Ovary (tissue), 7 donors: ENCODE measurements at regions not wholly inside any gene's neighbourhood (a gene's known extent, or its start where the extent isn't known, plus 50 kb on each side); places are given as distances from the start of the nearest gene placed in this dataset.

Experiments
- DNase-seq, 5 donors: peaks; one replicate each; pipeline ENCODE4 v3.0.0-alpha.2; 2019 to 2020
- H3K27ac ChIP-seq, 2 donors: fragments of 200-600 bp; one replicate each; pipeline versions ENCODE4 v1.5.1 to v1.8.0; 2019 to 2022
- H3K27me3 ChIP-seq: fragments of 200-600 bp; one replicate; pipeline ENCODE4 v1.8.0; 2022
- H3K36me3 ChIP-seq: fragments of 200-600 bp; sonication (generic); one replicate; pipeline ENCODE4 v1.5.1; 2019
- H3K4me1 ChIP-seq: one replicate; pipeline ENCODE4 v1.8.1; 2013; ENCODE audit warnings: mild to moderate bottlenecking, moderate library complexity; ENCODE audit not compliant: insufficient read depth
- H3K4me3 ChIP-seq: fragments of 200-600 bp; sonication (generic); one replicate; pipeline ENCODE4 v1.5.1; 2017
- H3K9me3 ChIP-seq, 2 donors: fragments of 200-600 bp in 1 of 2; sonication (generic) in 1 of 2; one replicate each; pipeline versions ENCODE4 v1.5.1 to v1.8.1; 2013 to 2019; ENCODE audit warnings: mild to moderate bottlenecking in 1 of 2, moderate library complexity in 1 of 2
- EP300 ChIP-seq: sonication (generic); formaldehyde crosslinking; IDR thresholded peaks from one replicate; pipeline ENCODE4 v1.6.1; 2017; ENCODE audit warnings: antibody characterized with exemption
- POLR2A ChIP-seq: fragments of 450-650 bp; IDR thresholded peaks from one replicate; pipeline ENCODE4 v1.6.1; 2017; ENCODE audit warnings: antibody characterized with exemption, mild to moderate bottlenecking, moderate library complexity
- WGBS, 3 donors: extraction: QIAGEN DNeasy Blood & Tissue Kit in 1 of 3; methylation state at CpG; one replicate each; pipeline versions ENCODE4 v1.1.5 to v1.1.7; 2013 to 2017; 5-methylcytosine and 5-hydroxymethylcytosine counted together
- intact Hi-C, 4 donors: fragments of 100-400 bp; cut with DNase I; formaldehyde crosslinking; loops; one replicate each; pipeline versions ENCODE4 v1.11.0 to v1.15.1; 2022 to 2023
- TF ChIP-seq, protein P1 (sequence below), 3 donors: fragments of 450-650 bp in 2 of 3; fragments of 200-600 bp in 1 of 3; IDR thresholded peaks; one replicate each; pipeline versions ENCODE4 v1.5.1 to v1.8.0; 2016 to 2022; ENCODE audit warnings: antibody characterized with exemption in 3 of 3, mild to moderate bottlenecking in 1 of 3
- donor health status: DM: no; HTN: no; CAD: no; lungs with moderate emphysema.
- donor health status: DM: no; HTN: no; CAD: no.
- donor health status: Bipolar disorder and iron deficiency.
- donor health status: DM: no; HTN: no; CAD: no.
- donor health status: DM: yes; HTN: yes; CAD: no.

DNA sequence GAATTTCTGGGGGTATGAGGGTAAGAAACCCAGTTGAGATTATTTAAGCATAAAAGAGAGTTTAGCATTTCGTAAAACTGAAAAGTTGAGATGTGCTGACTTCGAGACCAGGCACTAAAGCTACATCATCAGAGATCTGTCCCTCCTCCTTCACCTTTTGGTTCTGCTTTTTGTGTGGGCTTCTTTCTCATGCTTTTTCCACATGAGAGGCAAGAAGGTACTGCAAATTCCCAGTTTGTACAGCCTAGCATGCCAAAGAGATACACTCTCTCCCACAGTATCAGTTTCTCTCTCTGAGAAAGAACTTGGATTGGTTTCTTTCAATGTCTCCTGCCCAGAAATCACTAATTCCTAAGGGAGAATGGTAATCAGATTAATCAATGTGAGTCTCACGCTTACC is 584.7 kb downstream of the SEMA5A start:
- Histone ChIP-seq H3K27ac (no peak overlapping the region), H3K4me3 (no peak overlapping the region), H3K4me1 (no peaks in the 10 kb centered on the region), H3K27me3 (no peaks in the 10 kb centered on the region), H3K36me3 (no peaks in the 10 kb centered on the region), H3K9me3 (no peaks in the 10 kb centered on the region)
- intact Hi-C loops = no loop called here
- TF ChIP-seq, protein P1, sequence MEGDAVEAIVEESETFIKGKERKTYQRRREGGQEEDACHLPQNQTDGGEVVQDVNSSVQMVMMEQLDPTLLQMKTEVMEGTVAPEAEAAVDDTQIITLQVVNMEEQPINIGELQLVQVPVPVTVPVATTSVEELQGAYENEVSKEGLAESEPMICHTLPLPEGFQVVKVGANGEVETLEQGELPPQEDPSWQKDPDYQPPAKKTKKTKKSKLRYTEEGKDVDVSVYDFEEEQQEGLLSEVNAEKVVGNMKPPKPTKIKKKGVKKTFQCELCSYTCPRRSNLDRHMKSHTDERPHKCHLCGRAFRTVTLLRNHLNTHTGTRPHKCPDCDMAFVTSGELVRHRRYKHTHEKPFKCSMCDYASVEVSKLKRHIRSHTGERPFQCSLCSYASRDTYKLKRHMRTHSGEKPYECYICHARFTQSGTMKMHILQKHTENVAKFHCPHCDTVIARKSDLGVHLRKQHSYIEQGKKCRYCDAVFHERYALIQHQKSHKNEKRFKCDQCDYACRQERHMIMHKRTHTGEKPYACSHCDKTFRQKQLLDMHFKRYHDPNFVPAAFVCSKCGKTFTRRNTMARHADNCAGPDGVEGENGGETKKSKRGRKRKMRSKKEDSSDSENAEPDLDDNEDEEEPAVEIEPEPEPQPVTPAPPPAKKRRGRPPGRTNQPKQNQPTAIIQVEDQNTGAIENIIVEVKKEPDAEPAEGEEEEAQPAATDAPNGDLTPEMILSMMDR (IDR thresholded peaks at IDR 0.05) = no peak
- no peak for TF ChIP-seq EP300
- no peak for TF ChIP-seq POLR2A
- no peak for DNase-seq
- WGBS, 3 donors = 77 to 84% (median 80%) methylated on average over 3 of the region's 3 CpGs

GRCh38 chr5:8961956-8962355 is 583.9 kb downstream of the SEMA5A start:
- TF ChIP-seq POLR2A (no peak), EP300 (no peak)
- TF ChIP-seq, protein P1 (IDR thresholded peaks at IDR 0.05) = no peak
- H3K36me3 ChIP-seq = no peaks in the 10 kb centered on the region
- 43 to 55% (median 46%) methylated on average over 4 of the region's 4 CpGs for WGBS, 3 donors
- no peaks in the 10 kb centered on the region for H3K27me3 ChIP-seq
- no peaks in the 10 kb centered on the region for H3K9me3 ChIP-seq
- H3K4me1 ChIP-seq = no peaks in the 10 kb centered on the region
- H3K27ac ChIP-seq = no peak overlapping the region
- H3K4me3 ChIP-seq = no peak overlapping the region
- no peak for DNase-seq
- intact Hi-C loops = no loop called here

- no peak for TF ChIP-seq EP300
- TF ChIP-seq POLR2A = no peak
- TF ChIP-seq, protein P1 (IDR thresholded peaks at IDR 0.05) = no peak
- no peak overlapping the region for H3K4me3 ChIP-seq
- H3K4me1 ChIP-seq = no peaks in the 10 kb centered on the region
- no peaks in the 10 kb centered on the region for H3K36me3 ChIP-seq
- no peaks in the 10 kb centered on the region for H3K9me3 ChIP-seq
- 88 to 93% (median 92%) methylated on average over 5 of the region's 5 CpGs for WGBS, 3 donors
- intact Hi-C loops = no loop called here
- no peaks in the 10 kb centered on the region for H3K27me3 ChIP-seq
- no peak for DNase-seq
- H3K27ac ChIP-seq = no peak overlapping the region
Observed at GRCh38 chr5:8981016-8981415, 564.9 kb downstream of the SEMA5A start.

GRCh38 chr5:8981496-8981895 is 564.4 kb downstream of the SEMA5A start:
- Histone ChIP-seq H3K9me3 (no peaks in the 10 kb centered on the region), H3K4me1 (no peaks in the 10 kb centered on the region), H3K27me3 (no peaks in the 10 kb centered on the region), H3K4me3 (no peak overlapping the region), H3K36me3 (no peaks in the 10 kb centered on the region), H3K27ac (no peak overlapping the region)
- intact Hi-C loops = no loop called here
- WGBS, 3 donors = 55 to 57% (median 57%) methylated on average over 1 of the region's 1 CpG
- TF ChIP-seq, protein P1 (IDR thresholded peaks at IDR 0.05) = no peak
- no peak for TF ChIP-seq EP300
- TF ChIP-seq POLR2A = no peak
- no peak for DNase-seq

DNA sequence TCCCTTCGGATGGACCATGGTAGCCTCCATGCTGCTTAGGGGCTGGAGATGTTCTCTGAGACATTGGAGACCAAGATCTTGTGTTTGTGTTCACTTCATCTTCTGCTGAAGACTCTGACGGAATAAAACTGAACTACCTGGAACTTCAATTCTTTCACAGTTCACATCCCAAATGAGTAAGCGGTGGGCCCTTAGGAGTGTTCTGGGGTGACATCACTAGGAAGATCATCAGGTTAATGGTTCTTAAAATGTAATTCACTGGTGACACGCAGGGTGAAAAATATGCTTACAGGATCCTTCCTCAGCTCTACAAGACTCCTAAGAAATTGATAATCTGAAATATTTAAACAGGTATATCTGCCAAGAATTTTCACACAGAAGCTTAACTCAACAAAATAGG is 561.5 kb downstream of the SEMA5A start:
- WGBS, 3 donors = 74 to 87% (median 86%) methylated on average over 4 of the region's 4 CpGs
- Histone ChIP-seq H3K4me3 (no peak overlapping the region), H3K27ac (no peak overlapping the region), H3K9me3 (no peaks in the 10 kb centered on the region), H3K4me1 (no peaks in the 10 kb centered on the region), H3K27me3 (no peaks in the 10 kb centered on the region), H3K36me3 (no peaks in the 10 kb centered on the region)
- intact Hi-C loops = no loop called here
- TF ChIP-seq POLR2A (no peak), EP300 (no peak)
- TF ChIP-seq, protein P1 (IDR thresholded peaks at IDR 0.05) = no peak
- DNase-seq = no peak
